ENCODE measurements at regions not wholly inside any gene's neighbourhood (a gene's known extent, or its start where the extent isn't known, plus 50 kb on each side); places are given as distances from the start of the nearest gene placed in this dataset.

- TF ChIP-seq ZNF576 (CRISPR knock-in tag; IDR thresholded peaks at IDR 0.05) (no peak), YY1 (IDR thresholded peaks at IDR 0.05; ENCODE audit: insufficient read depth, insufficient replicate concordance, low read depth, low read length) (no peak), ZHX1 (CRISPR knock-in tag; IDR thresholded peaks at IDR 0.05; ENCODE audit: low read depth) (no peak), ATF4 (CRISPR knock-in tag; IDR thresholded peaks at IDR 0.05) (no peak), SRSF9 (IDR thresholded peaks at IDR 0.05; ENCODE audit: borderline replicate concordance, insufficient read depth, low read depth, low read length, poor library complexity, severe bottlenecking) (no peak), RFX5 (IDR thresholded peaks at IDR 0.05; ENCODE audit: low read depth, low read length) (no peak), REPIN1 (CRISPR knock-in tag; IDR thresholded peaks at IDR 0.05; ENCODE audit: borderline replicate concordance, low read depth) (no peak), TFDP1 (CRISPR knock-in tag; IDR thresholded peaks at IDR 0.05; ENCODE audit: borderline replicate concordance) (no peak), ZNF562 (CRISPR knock-in tag; IDR thresholded peaks at IDR 0.05; ENCODE audit: borderline replicate concordance) (no peak), ZZZ3 (CRISPR knock-in tag; IDR thresholded peaks at IDR 0.05; ENCODE audit: borderline replicate concordance) (no peak), TAF1 (CRISPR knock-in tag; IDR thresholded peaks at IDR 0.05) (no peak)
Measured at GRCh38 chr6:77015350-77015749, 447.9 kb downstream of the HTR1B start.

Data from HepG2 (cell line).